Pons (tissue), 1 donor: ENCODE measurements at regions not wholly inside any gene's neighbourhood (a gene's known extent, or its start where the extent isn't known, plus 50 kb on each side); places are given as distances from the start of the nearest gene placed in this dataset.

Source experiments
- DNase-seq: peaks from one replicate; pipeline ENCODE4 v3.0.0-alpha.2; 2016; ENCODE audit warnings: low spot score

GRCh38 chr6:56407883-56408410, 160.6 kb upstream of the COL21A1 start:
- no peak for DNase-seq

DNA sequence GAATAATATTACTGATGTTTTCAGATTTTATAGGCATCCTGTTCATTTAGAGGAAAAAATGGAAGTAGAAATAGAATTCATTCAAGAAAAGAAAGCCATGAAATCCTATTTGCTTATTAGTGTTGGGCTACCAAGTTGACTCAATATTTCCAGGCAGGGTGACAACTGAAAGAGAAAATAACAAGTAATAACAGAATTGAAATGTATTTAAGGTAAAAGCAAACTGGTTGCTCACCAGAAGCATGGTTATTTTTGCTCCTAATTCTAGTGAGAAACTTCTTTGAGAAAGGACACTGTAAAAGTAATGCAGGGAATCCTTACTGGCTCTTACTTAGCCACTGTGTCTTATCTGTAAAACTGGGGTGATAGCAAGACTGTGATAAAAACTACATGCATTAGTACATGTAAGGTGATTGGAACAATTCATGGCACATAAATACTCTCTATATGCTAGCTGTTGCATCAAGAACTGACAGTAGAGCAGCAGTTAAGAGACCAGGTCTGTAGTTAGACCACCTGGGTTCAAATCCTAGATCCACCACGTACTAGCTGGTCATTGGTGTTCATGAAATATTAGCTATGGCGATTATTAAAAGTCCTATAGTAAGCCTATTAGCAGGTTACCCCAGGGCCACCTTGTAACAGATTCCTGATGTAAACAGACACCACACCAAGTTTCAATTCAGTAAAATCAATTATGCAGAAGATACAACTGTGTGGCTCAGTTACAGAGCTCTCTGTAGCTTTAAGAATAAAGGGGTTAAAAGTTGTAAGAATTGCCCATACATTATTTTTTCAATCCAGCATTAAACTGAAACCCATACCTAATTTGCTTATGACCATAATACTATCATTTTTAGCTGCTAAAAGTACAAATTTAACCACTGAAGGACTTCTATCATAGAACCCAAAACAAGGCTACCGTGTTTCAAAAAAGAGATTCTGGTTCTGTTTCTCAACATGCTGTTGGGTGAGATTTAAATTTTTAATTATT, 159.2 kb upstream of the COL21A1 start:
- DNase-seq = no peak

GRCh38 chr6:56404599-56404998, 157.2 kb upstream of the COL21A1 start:
- DNase-seq = no peak

DNA sequence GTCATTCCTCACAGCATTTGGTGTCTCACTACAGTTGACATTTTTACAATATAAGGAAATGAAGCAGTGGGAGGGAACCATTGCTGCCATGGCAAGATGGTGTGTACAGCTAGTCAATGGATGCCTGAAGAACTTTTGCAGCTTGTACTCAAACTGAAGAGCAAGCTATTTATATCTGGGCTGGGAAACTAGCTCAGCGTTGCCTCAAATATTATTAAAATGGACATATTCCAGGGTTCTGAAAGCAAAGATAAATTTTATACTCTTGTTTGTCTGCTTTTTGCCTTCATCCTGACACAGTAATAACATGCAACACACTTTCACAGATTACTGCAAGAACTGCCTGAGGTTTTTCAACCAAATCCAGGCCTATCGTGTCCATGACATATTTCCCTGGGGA, 156.4 kb upstream of the COL21A1 start:
- DNase-seq = no peak

DNA sequence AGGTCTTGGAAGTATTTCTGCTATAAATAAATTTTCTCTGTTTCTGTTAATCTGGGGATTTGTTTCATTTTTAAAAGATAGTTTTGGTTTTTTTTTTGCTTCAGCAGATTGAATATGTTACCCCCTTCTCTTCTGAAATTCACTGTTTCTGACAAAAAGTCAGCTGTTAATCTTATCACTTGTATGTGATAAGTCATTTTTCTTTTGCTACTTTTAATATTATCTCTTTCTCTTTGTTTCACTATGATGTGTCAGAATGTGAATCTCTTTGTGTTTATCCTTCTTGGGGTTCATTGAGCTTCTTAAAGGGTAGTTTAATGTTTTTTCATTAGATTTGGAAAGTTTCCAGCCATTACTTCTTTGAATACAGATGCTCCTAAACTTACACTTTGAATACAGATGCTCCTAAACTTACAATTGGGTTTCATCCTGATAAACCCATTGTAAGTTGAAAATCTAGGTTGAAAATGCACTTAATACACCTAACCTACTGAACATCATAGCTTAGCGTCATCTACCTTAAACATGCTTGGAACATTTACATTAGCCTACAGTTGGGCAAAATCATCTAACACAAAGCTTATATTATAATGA, 154.2 kb upstream of the COL21A1 start:
- no peak for DNase-seq

DNA sequence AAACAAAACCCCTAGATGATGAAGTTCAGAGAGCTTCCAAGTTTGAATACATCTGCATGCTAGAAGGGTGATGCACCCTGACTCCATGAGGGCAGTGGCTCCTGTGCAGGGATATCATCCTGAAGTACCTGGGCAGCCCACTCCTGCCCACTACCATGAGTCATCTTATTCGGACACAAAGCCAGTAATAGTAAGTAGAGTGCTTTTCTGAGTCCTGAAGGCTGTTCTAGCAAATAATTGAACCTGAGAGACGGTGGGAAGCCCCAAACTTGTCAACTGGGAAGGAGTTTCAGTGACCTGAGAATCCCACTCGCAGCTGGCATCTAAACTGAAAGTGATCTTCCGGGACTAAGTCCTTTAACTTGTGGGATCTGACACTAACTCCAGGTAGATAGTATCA, 152.9 kb upstream of the COL21A1 start:
- no peak for DNase-seq

GRCh38 chr6:56399672-56400263, 152.4 kb upstream of the COL21A1 start:
- no peak for DNase-seq

GRCh38 chr6:56399250-56399671, 151.9 kb upstream of the COL21A1 start:
- DNase-seq = no peak

GRCh38 chr6:56396435-56396834, 149.1 kb upstream of the COL21A1 start:
- no peak for DNase-seq

- no peak for DNase-seq
Measured at GRCh38 chr6:56393615-56394612, 146.5 kb upstream of the COL21A1 start.

DNA sequence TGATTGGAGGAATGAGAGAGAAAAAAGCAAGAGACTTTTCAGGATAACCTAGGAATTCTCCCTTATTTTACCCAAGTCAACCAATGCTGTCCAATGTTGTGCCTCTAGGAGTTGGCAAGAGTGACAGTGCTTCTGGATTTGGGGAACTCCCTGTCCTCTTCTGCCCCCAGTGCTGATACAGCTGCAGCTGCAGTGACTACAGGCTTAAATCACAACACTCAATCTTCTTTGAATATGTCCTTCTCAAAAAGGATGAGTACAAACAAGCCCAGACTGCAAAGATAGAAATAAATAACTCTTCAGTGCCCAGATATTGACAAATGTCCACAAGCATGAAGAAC, 141.0 kb upstream of the COL21A1 start:
- DNase-seq = no peak

DNA sequence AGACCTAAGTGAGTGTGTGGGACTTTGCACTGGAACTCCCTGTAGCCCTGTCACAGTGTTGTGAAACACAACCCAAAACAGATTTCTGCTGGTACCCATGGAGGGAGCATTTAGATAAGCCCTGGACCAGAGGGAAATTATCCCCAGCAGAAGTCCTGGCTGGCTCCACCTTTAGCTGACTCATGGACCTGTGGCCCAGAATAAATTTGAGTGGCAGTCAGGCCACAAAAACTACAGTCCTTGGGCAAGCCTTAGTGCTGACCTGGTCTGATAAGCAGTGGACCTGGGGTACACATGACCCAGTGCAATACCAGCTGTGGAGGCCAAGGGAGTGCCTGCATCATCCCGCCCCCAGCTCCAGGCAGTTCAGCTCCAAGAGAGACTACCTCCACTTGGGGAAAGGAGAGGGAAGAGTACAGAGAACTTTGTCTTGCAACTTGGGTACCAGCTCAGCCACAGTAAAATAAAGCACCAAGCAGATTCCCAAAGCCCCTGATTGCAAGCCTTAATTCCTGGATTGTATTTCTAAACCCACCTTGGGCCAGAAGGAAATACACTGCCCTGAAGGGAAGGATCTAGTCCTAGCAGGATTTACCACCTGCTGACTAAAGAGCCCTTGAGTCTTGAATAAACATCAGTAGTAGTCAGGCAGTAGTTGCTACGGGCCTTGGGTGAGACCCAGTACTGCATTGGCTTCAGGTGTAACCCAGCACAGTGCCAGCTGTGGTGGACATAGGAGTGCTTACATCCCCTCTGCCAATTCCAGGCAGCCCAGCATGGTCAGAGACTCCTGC, 140.4 kb upstream of the COL21A1 start:
- DNase-seq = no peak

- no peak for DNase-seq
Measured at GRCh38 chr6:56386717-56387116, 139.3 kb upstream of the COL21A1 start.

- no peak for DNase-seq
Measured at GRCh38 chr6:56385981-56386593, 138.7 kb upstream of the COL21A1 start.

DNA sequence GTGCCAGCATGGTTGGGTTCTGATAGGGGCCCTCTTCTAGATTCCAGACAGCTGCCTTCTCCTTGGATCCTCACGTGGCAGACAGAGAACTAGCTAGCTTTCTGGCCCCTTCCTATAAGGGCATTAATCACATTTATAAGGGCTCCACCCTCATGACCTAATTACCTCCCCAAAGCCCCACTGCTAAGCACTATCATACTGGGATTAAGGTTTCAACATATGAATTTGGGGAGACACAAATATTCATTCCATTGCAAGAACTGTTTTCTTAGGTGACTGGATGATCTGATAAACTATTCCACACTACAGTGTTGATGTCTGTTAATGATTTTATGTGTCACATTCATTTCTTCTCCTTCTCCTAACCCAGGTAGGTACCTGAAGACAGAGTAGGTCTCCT, 135.8 kb upstream of the COL21A1 start:
- no peak for DNase-seq

DNA sequence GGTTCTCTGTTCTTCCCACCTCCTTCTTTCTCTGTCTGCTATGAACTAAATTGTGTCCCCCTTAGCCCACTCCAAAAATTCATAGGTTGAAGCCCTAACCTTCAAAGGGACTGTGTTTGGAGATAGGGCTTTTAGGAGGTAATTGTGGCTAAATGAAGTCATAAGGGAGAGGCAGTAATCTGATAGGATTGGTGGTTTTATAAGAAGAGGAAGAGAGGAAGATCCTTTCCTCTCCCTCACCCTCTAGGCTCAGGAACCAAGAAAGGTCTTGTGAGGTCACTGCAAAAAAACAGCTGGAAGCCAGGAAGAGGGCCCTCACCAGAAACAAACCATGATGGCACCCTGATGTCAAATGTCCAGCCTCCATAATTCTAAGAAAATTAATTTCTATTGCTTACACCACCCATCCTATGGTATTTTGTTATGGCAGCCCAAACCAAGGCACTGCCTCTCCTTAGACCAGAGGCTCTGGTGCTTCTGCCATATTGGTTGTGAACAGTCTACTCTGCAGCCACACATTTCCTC, 135.1 kb upstream of the COL21A1 start:
- no peak for DNase-seq

DNA sequence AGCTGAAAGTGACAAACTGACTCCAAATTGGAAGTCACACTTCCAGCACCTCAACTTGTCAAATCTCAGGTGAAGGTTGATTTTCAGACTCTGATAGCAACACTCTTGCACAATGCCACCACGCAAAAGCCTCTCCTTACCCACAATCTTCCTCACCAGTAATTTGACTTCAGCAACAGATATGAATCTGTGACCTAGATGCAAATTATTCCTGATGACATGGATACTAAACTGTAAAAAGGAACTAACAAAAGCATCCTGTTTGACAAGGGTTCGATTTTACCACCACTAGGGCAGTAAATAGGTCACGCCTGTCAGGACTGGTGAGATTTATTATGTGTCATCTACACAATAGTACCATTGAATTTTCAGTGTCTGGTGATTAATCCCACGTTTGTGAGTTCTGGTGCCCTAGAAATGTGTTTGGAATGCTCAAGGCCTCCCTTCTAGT, 134.4 kb upstream of the COL21A1 start:
- no peak for DNase-seq

DNA sequence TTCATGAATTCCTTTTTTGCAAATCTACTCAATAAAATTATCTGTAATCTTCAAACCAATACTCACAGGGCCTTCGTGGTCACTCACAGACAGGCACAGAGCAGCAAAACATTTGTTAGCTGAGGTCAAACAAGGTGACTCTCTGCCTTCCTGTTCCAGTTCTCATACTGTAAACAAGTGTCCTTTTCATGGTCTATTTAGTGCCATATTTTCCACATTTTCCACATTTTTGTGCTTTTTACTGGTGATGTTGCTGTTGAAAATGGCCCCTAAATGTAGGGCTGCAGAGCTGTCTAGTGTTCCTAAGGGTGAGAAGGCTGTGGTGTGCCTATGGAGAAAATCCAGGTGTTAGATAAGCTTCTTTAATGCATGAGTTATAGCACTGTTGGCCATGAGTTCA, 133.1 kb upstream of the COL21A1 start:
- DNase-seq = no peak

DNA sequence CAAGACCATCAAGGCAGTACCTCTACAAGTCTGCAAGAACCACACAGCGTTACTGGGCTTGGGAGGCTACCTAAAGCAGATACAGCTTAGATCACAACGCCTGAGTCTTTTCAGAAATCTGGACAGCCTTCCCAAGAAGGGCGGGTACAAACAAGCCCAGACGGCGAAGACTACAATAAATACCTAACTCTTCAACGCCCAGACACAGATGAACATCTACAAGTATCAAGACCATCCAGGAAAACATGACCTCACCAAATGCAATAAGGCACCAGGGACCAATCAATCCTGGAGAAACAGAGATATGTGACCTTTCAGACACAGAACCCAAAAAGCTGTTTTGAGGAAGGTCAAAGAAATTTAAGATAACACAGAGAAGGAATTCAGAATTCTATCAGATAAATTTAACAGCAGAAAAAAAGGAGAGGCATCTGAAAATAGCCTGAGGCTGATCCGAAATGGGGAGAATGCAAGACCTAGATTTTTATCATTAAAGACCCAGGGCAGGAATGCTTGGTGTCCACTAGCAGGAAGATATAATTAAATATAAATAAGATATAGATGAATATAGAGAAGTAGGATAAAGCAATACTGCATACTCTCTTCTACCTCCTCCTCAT, 131.7 kb upstream of the COL21A1 start:
- DNase-seq = no peak

GRCh38 chr6:56378507-56378906, 131.1 kb upstream of the COL21A1 start:
- no peak for DNase-seq
